H9 (cell line): ENCODE measurements at regions not wholly inside any gene's neighbourhood (a gene's known extent, or its start where the extent isn't known, plus 50 kb on each side); places are given as distances from the start of the nearest gene placed in this dataset.

ENCODE experiments used
- DNase-seq: peaks from one replicate; pipeline ENCODE4 v3.0.0-alpha.2; 2017
- H2AFZ ChIP-seq: one replicate; pipeline ENCODE4 v1.6.1; 2013; ENCODE audit warnings: mild to moderate bottlenecking, low read length, control low read depth, moderate library complexity
- H2AK5ac ChIP-seq: 2 replicates; pipeline ENCODE4 v1.6.1; 2013; ENCODE audit warnings: low read length, control low read depth, mixed read lengths; ENCODE audit not compliant: insufficient read length
- H2BK120ac ChIP-seq: one replicate; pipeline ENCODE4 v1.6.1; 2013; ENCODE audit warnings: low read depth, mild to moderate bottlenecking, low read length, control low read depth, inconsistent platforms; ENCODE audit not compliant: poor library complexity, severe bottlenecking
- H2BK12ac ChIP-seq: 2 replicates; pipeline ENCODE4 v1.6.1; 2013; ENCODE audit warnings: low read length, control low read depth, mixed read lengths, low read depth; ENCODE audit not compliant: insufficient read length
- H2BK15ac ChIP-seq: 2 replicates; pipeline ENCODE4 v1.6.1; 2013; ENCODE audit warnings: low read depth, low read length, control low read depth
- H2BK20ac ChIP-seq: one replicate; pipeline ENCODE4 v1.6.1; 2013; ENCODE audit warnings: low read depth, mild to moderate bottlenecking, low read length, control low read depth, inconsistent platforms; ENCODE audit not compliant: poor library complexity, severe bottlenecking
- H2BK5ac ChIP-seq: 2 replicates; pipeline ENCODE4 v1.6.1; 2013; ENCODE audit warnings: low read length, control low read depth, mixed read lengths; ENCODE audit not compliant: insufficient read length
- H3K14ac ChIP-seq: 2 replicates; pipeline ENCODE4 v1.6.1; 2013; ENCODE audit warnings: low read length, control low read depth; ENCODE audit not compliant: insufficient read depth
- H3K18ac ChIP-seq: 2 replicates; pipeline ENCODE4 v1.6.1; 2013; ENCODE audit warnings: low read depth, mild to moderate bottlenecking, mixed read lengths, low read length, control low read depth; ENCODE audit not compliant: insufficient read length
- H3K23ac ChIP-seq: 2 replicates; pipeline ENCODE4 v1.6.1; 2013; ENCODE audit warnings: low read length, control low read depth, mixed read lengths, low read depth; ENCODE audit not compliant: insufficient read length
- H3K23me2 ChIP-seq: 2 replicates; pipeline ENCODE4 v1.6.1; 2013; ENCODE audit warnings: low read depth, mild to moderate bottlenecking, mixed read lengths, low read length, control low read depth; ENCODE audit not compliant: insufficient read length, poor library complexity, severe bottlenecking
- H3K27ac ChIP-seq: 2 replicates; pipeline ENCODE4 v1.5.1; 2013; ENCODE audit warnings: low read length, control low read depth, mixed read lengths, low read depth; ENCODE audit not compliant: insufficient read length
- H3K27me3 ChIP-seq: 2 replicates; pipeline ENCODE4 v1.6.1; 2013; ENCODE audit warnings: low read length, control low read depth, inconsistent platforms; ENCODE audit not compliant: insufficient read depth
- H3K4ac ChIP-seq: 2 replicates; pipeline ENCODE4 v1.6.1; 2013; ENCODE audit warnings: low read depth, mild to moderate bottlenecking, control low read depth, inconsistent platforms, low read length, moderate library complexity
- H3K4me1 ChIP-seq: 2 replicates; pipeline ENCODE4 v1.6.1; 2013; ENCODE audit warnings: low read length, control low read depth, inconsistent platforms; ENCODE audit not compliant: insufficient read depth
- H3K4me2 ChIP-seq: 2 replicates; pipeline ENCODE4 v1.6.1; 2013; ENCODE audit warnings: low read length, control low read depth, mixed read lengths; ENCODE audit not compliant: insufficient read length, insufficient read depth
- H3K56ac ChIP-seq: 2 replicates; pipeline ENCODE4 v1.6.1; 2013; ENCODE audit warnings: low read depth, mild to moderate bottlenecking, mixed read lengths, low read length, control low read depth; ENCODE audit not compliant: insufficient read length
- H3K79me1 ChIP-seq: 2 replicates; pipeline ENCODE4 v1.6.1; 2013; ENCODE audit warnings: low read depth, mild to moderate bottlenecking, moderate library complexity, low read length, control low read depth, inconsistent platforms; ENCODE audit not compliant: insufficient read depth, poor library complexity, severe bottlenecking
- H3K79me2 ChIP-seq: 2 replicates; pipeline ENCODE4 v1.6.1; 2013; ENCODE audit warnings: low read length, control low read depth, inconsistent platforms; ENCODE audit not compliant: insufficient read depth
- H3K9ac ChIP-seq: 2 replicates; pipeline ENCODE4 v1.6.1; 2013; ENCODE audit warnings: low read length, control low read depth, mixed read lengths; ENCODE audit not compliant: insufficient read length; ENCODE audit errors: extremely low read depth
- H3K9me3 ChIP-seq: one replicate; pipeline ENCODE4 v1.6.1; 2013; ENCODE audit warnings: low read depth, low read length, inconsistent platforms; ENCODE audit not compliant: control insufficient read depth
- H3T11ph ChIP-seq: one replicate; pipeline ENCODE4 v1.6.1; 2013; ENCODE audit warnings: mild to moderate bottlenecking, low read length, control low read depth, inconsistent platforms
- H4K20me1 ChIP-seq: one replicate; pipeline ENCODE4 v1.6.1; 2013; ENCODE audit not compliant: control insufficient read depth, insufficient read length, insufficient read depth
- H4K5ac ChIP-seq: 2 replicates; pipeline ENCODE4 v1.6.1; 2013; ENCODE audit warnings: low read depth, mild to moderate bottlenecking, mixed read lengths, low read length, control low read depth; ENCODE audit not compliant: insufficient read length
- H4K8ac ChIP-seq: replicated peaks from 2 replicates; pipeline ENCODE4 v1.6.1; 2013; ENCODE audit warnings: low read length, control low read depth, mixed read lengths, low read depth; ENCODE audit not compliant: insufficient read length
- H4K91ac ChIP-seq: 2 replicates; pipeline ENCODE4 v1.6.1; 2013; ENCODE audit warnings: low read depth, mild to moderate bottlenecking, moderate library complexity, mixed read lengths, low read length, control low read depth; ENCODE audit not compliant: insufficient read length
- H3K27ac Mint-ChIP-seq, 3 experiments: 2 replicates in 2 of 3; 3 replicates in 1 of 3; pipeline ENCODE4 v1.8.0; 2020 to 2021; ENCODE audit warnings: mixed read lengths in 3 of 3, mild to moderate bottlenecking in 1 of 3, moderate library complexity in 1 of 3
- H3K27me3 Mint-ChIP-seq: 2 replicates; pipeline ENCODE4 v1.8.0; 2021; ENCODE audit warnings: low read depth, mild to moderate bottlenecking, moderate library complexity, mixed read lengths
- H3K36me3 Mint-ChIP-seq, 3 experiments: 2 replicates in 2 of 3; 3 replicates in 1 of 3; pipeline ENCODE4 v1.8.0; 2020 to 2021; ENCODE audit warnings: low read depth in 3 of 3, mixed read lengths in 3 of 3; ENCODE audit not compliant: insufficient read depth in 1 of 3
- H3K4me1 Mint-ChIP-seq, 2 experiments: 2 replicates each; pipeline ENCODE4 v1.8.0; 2020; ENCODE audit warnings: mixed read lengths in 2 of 2
- H3K4me3 Mint-ChIP-seq, 2 experiments: 2 replicates in 1 of 2; 3 replicates in 1 of 2; pipeline ENCODE4 v1.8.0; 2020 to 2021; ENCODE audit warnings: mild to moderate bottlenecking in 2 of 2, mixed read lengths in 2 of 2, moderate library complexity in 1 of 2
- H3K9me3 Mint-ChIP-seq, 2 experiments: 2 replicates in 1 of 2; 3 replicates in 1 of 2; pipeline ENCODE4 v1.8.0; 2020; ENCODE audit warnings: mild to moderate bottlenecking in 2 of 2, mixed read lengths in 2 of 2, moderate library complexity in 1 of 2
- WGBS: extraction: QIAGEN DNeasy Blood & Tissue Kit; methylation state at CpG from one replicate; pipeline ENCODE4 v1.1.7; 2013; ENCODE audit warnings: missing lambda C conversion rate, low lambda C conversion rate, mixed read lengths; ENCODE audit not compliant: insufficient read length; ENCODE audit errors: extremely low coverage; 5-methylcytosine and 5-hydroxymethylcytosine counted together
- TF ChIP-seq, protein P1 (sequence below): fragments of 200-600 bp; sonication (generic); conservative IDR thresholded peaks from 3 replicates; pipeline ENCODE4 v1.8.0; 2021; ENCODE audit warnings: antibody characterized with exemption, mild to moderate bottlenecking

- Histone ChIP-seq H4K8ac (no peak overlapping the region), H2BK5ac (no peak overlapping the region), H3K4me1 (peaks cover 4% of the 10 kb centered on the region; the same call in 1 of the 2 replicates), H2AK5ac (no peak overlapping the region), H4K20me1 (no peaks in the 10 kb centered on the region), H3K79me2 (no peaks in the 10 kb centered on the region), H2BK120ac (no peak overlapping the region), H3K79me1 (no peaks in the 10 kb centered on the region), H3K23ac (no peak overlapping the region), H3T11ph (no peak overlapping the region), H4K91ac (no peak overlapping the region), H3K9ac (no peak overlapping the region), H3K27ac (no peak overlapping the region), H2BK15ac (no peak overlapping the region), H3K23me2 (no peaks in the 10 kb centered on the region), H3K27me3 (no peaks in the 10 kb centered on the region), H3K4me2 (no peak overlapping the region), H3K4ac (no peak overlapping the region), H3K9me3 (no peaks in the 10 kb centered on the region), H3K14ac (no peak overlapping the region), H3K18ac (no peak overlapping the region), H3K56ac (no peak overlapping the region), H2BK20ac (no peak overlapping the region), H4K5ac (no peak overlapping the region), H2AFZ (no peak overlapping the region), H2BK12ac (no peak overlapping the region)
- DNase-seq, result no peak
- Mint-ChIP-seq H3K36me3 (no peaks in the 10 kb centered on the region), H3K4me1 (peaks cover 19 to 22% of the 10 kb centered on the region in 2 experiments), H3K27me3 (no peaks in the 10 kb centered on the region), H3K4me3 (no peak overlapping the region), H3K27ac (peak overlapping the region in 1 of 3 experiments; percentile 2; a peak in 1 of 7 replicates), H3K9me3 (no peaks in the 10 kb centered on the region)
- no CpG with 5 or more reads among the region's 2 CpGs for WGBS
- TF ChIP-seq, protein P1, sequence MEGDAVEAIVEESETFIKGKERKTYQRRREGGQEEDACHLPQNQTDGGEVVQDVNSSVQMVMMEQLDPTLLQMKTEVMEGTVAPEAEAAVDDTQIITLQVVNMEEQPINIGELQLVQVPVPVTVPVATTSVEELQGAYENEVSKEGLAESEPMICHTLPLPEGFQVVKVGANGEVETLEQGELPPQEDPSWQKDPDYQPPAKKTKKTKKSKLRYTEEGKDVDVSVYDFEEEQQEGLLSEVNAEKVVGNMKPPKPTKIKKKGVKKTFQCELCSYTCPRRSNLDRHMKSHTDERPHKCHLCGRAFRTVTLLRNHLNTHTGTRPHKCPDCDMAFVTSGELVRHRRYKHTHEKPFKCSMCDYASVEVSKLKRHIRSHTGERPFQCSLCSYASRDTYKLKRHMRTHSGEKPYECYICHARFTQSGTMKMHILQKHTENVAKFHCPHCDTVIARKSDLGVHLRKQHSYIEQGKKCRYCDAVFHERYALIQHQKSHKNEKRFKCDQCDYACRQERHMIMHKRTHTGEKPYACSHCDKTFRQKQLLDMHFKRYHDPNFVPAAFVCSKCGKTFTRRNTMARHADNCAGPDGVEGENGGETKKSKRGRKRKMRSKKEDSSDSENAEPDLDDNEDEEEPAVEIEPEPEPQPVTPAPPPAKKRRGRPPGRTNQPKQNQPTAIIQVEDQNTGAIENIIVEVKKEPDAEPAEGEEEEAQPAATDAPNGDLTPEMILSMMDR, result no peak
Measured at GRCh38 chr10:60645980-60646379, 132.3 kb upstream of the CDK1 start.
